Gastrocnemius medialis (tissue), 4 donors: ENCODE measurements at regions not wholly inside any gene's neighbourhood (a gene's known extent, or its start where the extent isn't known, plus 50 kb on each side); places are given as distances from the start of the nearest gene placed in this dataset.
"Not testable (repeated sequence)": the region's sequence is repeated elsewhere in the genome, so short reads cannot be mapped to it uniquely, and the experiment has no call there.

Experiments used
- CTCF ChIP-seq, 5 experiments: fragments of 450-650 bp in 3 of 5; fragments of 200-600 bp in 2 of 5; sonication (generic) in 2 of 5; IDR thresholded peaks in 4 of 5; conservative IDR thresholded peaks in 1 of 5; 1 replicate in 4 of 5; 2 replicates in 1 of 5; pipeline ENCODE4 v1.5.1; 2016 to 2019; ENCODE audit warnings: antibody characterized with exemption in 5 of 5, mild to moderate bottlenecking in 3 of 5, moderate library complexity in 3 of 5
- POLR2A ChIP-seq, 2 donors: fragments of 450-650 bp; IDR thresholded peaks; one replicate each; pipeline ENCODE4 v1.6.1; 2017; ENCODE audit warnings: antibody characterized with exemption in 2 of 2, mild to moderate bottlenecking in 2 of 2, moderate library complexity in 2 of 2

DNA sequence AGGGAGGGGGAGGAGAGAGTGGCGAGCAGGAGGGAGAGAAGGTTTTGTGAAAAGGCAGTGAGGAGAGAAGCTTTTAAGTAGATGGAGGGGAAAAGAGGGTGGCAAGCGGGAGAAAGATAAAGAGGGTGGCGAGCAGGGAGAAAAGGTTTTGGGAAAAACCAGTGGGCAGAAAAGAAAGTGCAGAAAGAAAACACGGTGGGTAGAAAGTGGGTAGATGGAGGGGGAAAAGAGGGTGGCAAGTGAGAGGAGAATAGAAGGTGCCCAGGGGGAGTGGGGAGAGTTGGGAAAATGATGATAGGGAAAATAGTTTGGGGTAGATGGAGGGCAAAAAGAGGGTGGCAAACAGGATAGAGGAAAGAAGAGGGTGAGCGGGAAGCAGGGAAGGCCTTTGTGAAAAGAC lies 69.1 kb upstream of the THOC3 start:
- not testable (repeated sequence) for TF ChIP-seq CTCF (IDR thresholded peaks at IDR 0.05 in 4 of 5, conservative IDR thresholded peaks at IDR 0.05 in 1 of 5); POLR2A (IDR thresholded peaks at IDR 0.05)
